Smooth muscle cell (in vitro differentiated cells): ENCODE measurements at regions not wholly inside any gene's neighbourhood (a gene's known extent, or its start where the extent isn't known, plus 50 kb on each side); places are given as distances from the start of the nearest gene placed in this dataset.

Source experiments
- DNase-seq: peaks from one replicate; lab custom pipeline; 2025; ENCODE audit not compliant: unreplicated experiment; lab: John Stamatoyannopoulos, UW
- H2AFZ ChIP-seq: fragments of 200-600 bp; sonication (generic); 2 replicates; pipeline ENCODE4 v1.6.0; 2016; ENCODE audit warnings: antibody characterized with exemption, low read depth, mild to moderate bottlenecking
- H3F3A ChIP-seq: fragments of 200-600 bp; sonication (generic); 2 replicates; pipeline ENCODE4 v1.6.0; 2017; ENCODE audit warnings: antibody characterized with exemption, low read depth
- H3K27ac ChIP-seq: fragments of 200-600 bp; sonication (generic); 2 replicates; pipeline ENCODE4 v1.5.1; 2016; ENCODE audit warnings: low read depth, mild to moderate bottlenecking
- H3K27me3 ChIP-seq: fragments of 200-600 bp; sonication (generic); 2 replicates; pipeline ENCODE4 v1.6.1; 2016; ENCODE audit warnings: low read depth, mild to moderate bottlenecking
- H3K36me3 ChIP-seq: fragments of 200-600 bp; sonication (generic); 2 replicates; pipeline ENCODE4 v1.5.1; 2016; ENCODE audit warnings: low read depth
- H3K4me1 ChIP-seq: fragments of 200-600 bp; sonication (generic); 2 replicates; pipeline ENCODE4 v1.5.1; 2016; ENCODE audit warnings: low read depth
- H3K4me2 ChIP-seq: fragments of 200-600 bp; sonication (generic); 2 replicates; pipeline ENCODE4 v1.6.0; 2016; ENCODE audit warnings: mild to moderate bottlenecking
- H3K4me3 ChIP-seq: fragments of 200-600 bp; sonication (generic); 2 replicates; pipeline ENCODE4 v1.5.1; 2016; ENCODE audit warnings: mild to moderate bottlenecking
- H3K79me2 ChIP-seq: fragments of 200-600 bp; sonication (generic); 2 replicates; pipeline ENCODE4 v1.6.0; 2016; ENCODE audit warnings: low read depth, mild to moderate bottlenecking
- H3K9ac ChIP-seq: fragments of 200-600 bp; sonication (generic); 2 replicates; pipeline ENCODE4 v1.6.0; 2016; ENCODE audit warnings: low read depth
- H3K9me3 ChIP-seq: fragments of 200-600 bp; sonication (generic); replicated peaks from 2 replicates; pipeline ENCODE4 v1.5.1; 2016; ENCODE audit warnings: low read depth
- H4K20me1 ChIP-seq: fragments of 200-600 bp; sonication (generic); 2 replicates; pipeline ENCODE4 v1.6.0; 2016; ENCODE audit warnings: low read depth
- CTCF ChIP-seq: fragments of 200-600 bp; sonication (generic); IDR thresholded peaks from 2 replicates; pipeline ENCODE4 v1.5.1; 2017; ENCODE audit warnings: borderline replicate concordance, mild to moderate bottlenecking, antibody characterized with exemption; ENCODE audit not compliant: insufficient read depth, poor library complexity, severe bottlenecking
- WGBS: methylation state at CpG from one replicate; pipeline ENCODE4 v1.1.7; 2016; ENCODE audit warnings: low lambda C conversion rate; 5-methylcytosine and 5-hydroxymethylcytosine counted together

- 76% methylated on average over 2 of the region's 2 CpGs for WGBS
- no peak overlapping the region for H3K27ac ChIP-seq
- H3F3A ChIP-seq = peaks cover 5% of the 10 kb centered on the region
- no peaks in the 10 kb centered on the region for H3K79me2 ChIP-seq
- no peak for TF ChIP-seq CTCF
- no peaks in the 10 kb centered on the region for H3K36me3 ChIP-seq
- no peak overlapping the region for H3K9ac ChIP-seq
- no peaks in the 10 kb centered on the region for H3K9me3 ChIP-seq
- no peak for DNase-seq
- no peaks in the 10 kb centered on the region for H3K4me1 ChIP-seq
- H3K4me2 ChIP-seq = no peak overlapping the region
- no peak overlapping the region for H3K4me3 ChIP-seq
- no peak overlapping the region for H2AFZ ChIP-seq
- H4K20me1 ChIP-seq = no peaks in the 10 kb centered on the region
- no peaks in the 10 kb centered on the region for H3K27me3 ChIP-seq
Observed at GRCh38 chr13:76646946-76647345, 239.3 kb downstream of the KCTD12 start.

- no peaks in the 10 kb centered on the region for H3K79me2 ChIP-seq
Observed at GRCh38 chr13:76645632-76646031, 240.6 kb downstream of the KCTD12 start.

GRCh38 chr13:76644906-76645305 is 241.3 kb downstream of the KCTD12 start:
- Histone ChIP-seq H3K4me1 (no peaks in the 10 kb centered on the region), H3F3A (peaks cover 8% of the 10 kb centered on the region), H3K9ac (no peak overlapping the region), H3K79me2 (no peaks in the 10 kb centered on the region), H3K4me2 (no peak overlapping the region), H3K27ac (no peak overlapping the region), H3K36me3 (no peaks in the 10 kb centered on the region), H3K27me3 (no peaks in the 10 kb centered on the region), H3K9me3 (no peaks in the 10 kb centered on the region), H3K4me3 (no peak overlapping the region), H2AFZ (no peak overlapping the region), H4K20me1 (no peaks in the 10 kb centered on the region)
- no peak for DNase-seq
- no peak for TF ChIP-seq CTCF
- WGBS = 0% methylated on average over 1 of the region's 1 CpG

More at GRCh38 chr13:76645632-76646031, 240.6 kb downstream of the KCTD12 start:
- no peak for DNase-seq
- Histone ChIP-seq H3K27ac (no peak overlapping the region), H4K20me1 (no peaks in the 10 kb centered on the region), H3K4me2 (no peak overlapping the region), H3K4me3 (no peak overlapping the region), H2AFZ (no peak overlapping the region), H3K4me1 (no peaks in the 10 kb centered on the region), H3K27me3 (no peaks in the 10 kb centered on the region), H3F3A (peaks cover 8% of the 10 kb centered on the region), H3K36me3 (no peaks in the 10 kb centered on the region), H3K9me3 (no peaks in the 10 kb centered on the region), H3K9ac (no peak overlapping the region)
- WGBS = 70% methylated on average over 2 of the region's 2 CpGs
- TF ChIP-seq CTCF = no peak

GRCh38 chr13:76643596-76643995 is 242.6 kb downstream of the KCTD12 start:
- no peak overlapping the region for H3K9ac ChIP-seq
- H3K79me2 ChIP-seq = no peaks in the 10 kb centered on the region
- TF ChIP-seq CTCF = no peak
- H3K9me3 ChIP-seq = no peaks in the 10 kb centered on the region
- 92% methylated on average over 4 of the region's 4 CpGs for WGBS
- H3K27ac ChIP-seq = no peak overlapping the region
- H3K36me3 ChIP-seq = no peaks in the 10 kb centered on the region
- no peak overlapping the region for H2AFZ ChIP-seq
- no peak for DNase-seq
- no peak overlapping the region for H3K4me3 ChIP-seq
- peaks cover 8% of the 10 kb centered on the region for H3F3A ChIP-seq
- H3K4me2 ChIP-seq = no peak overlapping the region
- H3K4me1 ChIP-seq = no peaks in the 10 kb centered on the region
- H3K27me3 ChIP-seq = no peaks in the 10 kb centered on the region
- no peaks in the 10 kb centered on the region for H4K20me1 ChIP-seq
